ENCODE measurements at regions not wholly inside any gene's neighbourhood (a gene's known extent, or its start where the extent isn't known, plus 50 kb on each side); places are given as distances from the start of the nearest gene placed in this dataset.

- Mint-ChIP-seq H3K27me3 (ENCODE audit: insufficient read depth, low read depth, poor library complexity) (peaks cover 2% of the 10 kb centered on the region), H3K9me3 (no peaks in the 10 kb centered on the region; the same call in 2 of the 3 replicates), H3K4me3 (no peak overlapping the region), H3K27ac (no peak overlapping the region), H3K36me3 (ENCODE audit: low read depth) (no peaks in the 10 kb centered on the region), H3K4me1 (no peaks in the 10 kb centered on the region)
- Histone ChIP-seq H3K4me1 (ENCODE audit: insufficient read depth) (no peaks in the 10 kb centered on the region), H3K9me2 (ENCODE audit: insufficient read depth) (no peaks in the 10 kb centered on the region), H3K4me2 (no peak overlapping the region), H3K36me3 (ENCODE audit: insufficient read depth) (no peaks in the 10 kb centered on the region), H3F3A (replicated peaks; ENCODE audit: low read depth) (no peaks in the 10 kb centered on the region), H3K27me3 (ENCODE audit: insufficient read depth) (no peaks in the 10 kb centered on the region), H2AFZ (peak overlapping the region; percentile 74; the same call in 1 of the 2 replicates), H3K27ac (ENCODE audit: low read depth) (no peak overlapping the region), H3K79me2 (replicated peaks; ENCODE audit: insufficient read depth) (no peaks in the 10 kb centered on the region), H3K4me3 (no peak overlapping the region), H4K20me1 (replicated peaks; ENCODE audit: insufficient read depth) (no peaks in the 10 kb centered on the region)
- TF ChIP-seq ZNF462 (CRISPR knock-in tag; IDR thresholded peaks at IDR 0.05) (no peak), ZNF114 (CRISPR knock-in tag; IDR thresholded peaks at IDR 0.05) (no peak), REST (IDR thresholded peaks at IDR 0.05; ENCODE audit: unreplicated experiment) (no peak), CTCF (conservative IDR thresholded peaks at IDR 0.05; ENCODE audit: low read depth in 2 of 2) (no peak), POLR2AphosphoS5 (IDR thresholded peaks at IDR 0.05; ENCODE audit: low read depth) (no peak), CREB1 (CRISPR knock-in tag; IDR thresholded peaks at IDR 0.05; ENCODE audit: low read depth) (no peak), EZH2 (IDR thresholded peaks at IDR 0.05; ENCODE audit: low read depth, unreplicated experiment) (no peak), NANOG (IDR thresholded peaks at IDR 0.05; ENCODE audit: borderline replicate concordance) (no peak), EZH2phosphoT487 (IDR thresholded peaks at IDR 0.05; ENCODE audit: unreplicated experiment) (no peak), STAT1 (IDR thresholded peaks at IDR 0.05; ENCODE audit: unreplicated experiment) (no peak), ZNF331 (CRISPR knock-in tag; IDR thresholded peaks at IDR 0.05; ENCODE audit: low read depth) (no peak), ETS1 (IDR thresholded peaks at IDR 0.05) (no peak), JUNB (IDR thresholded peaks at IDR 0.05; ENCODE audit: unreplicated experiment) (no peak)
- no peak for ATAC-seq
- DNase-seq (ENCODE audit: low spot score): no peak
Observed at GRCh38 chr16:59848296-59848695, 1114.2 kb upstream of the GOT2 start.
